Hippocampal formation (tissue), 2 donors: ENCODE measurements at regions not wholly inside any gene's neighbourhood (a gene's known extent, or its start where the extent isn't known, plus 50 kb on each side); places are given as distances from the start of the nearest gene placed in this dataset.
"Not testable (repeated sequence)": the region's sequence is repeated elsewhere in the genome, so short reads cannot be mapped to it uniquely, and the experiment has no call there.

Experiments used
- DNase-seq, 2 donors: peaks; one replicate each; lab custom pipeline; 2025; lab: John Stamatoyannopoulos, UW

DNA sequence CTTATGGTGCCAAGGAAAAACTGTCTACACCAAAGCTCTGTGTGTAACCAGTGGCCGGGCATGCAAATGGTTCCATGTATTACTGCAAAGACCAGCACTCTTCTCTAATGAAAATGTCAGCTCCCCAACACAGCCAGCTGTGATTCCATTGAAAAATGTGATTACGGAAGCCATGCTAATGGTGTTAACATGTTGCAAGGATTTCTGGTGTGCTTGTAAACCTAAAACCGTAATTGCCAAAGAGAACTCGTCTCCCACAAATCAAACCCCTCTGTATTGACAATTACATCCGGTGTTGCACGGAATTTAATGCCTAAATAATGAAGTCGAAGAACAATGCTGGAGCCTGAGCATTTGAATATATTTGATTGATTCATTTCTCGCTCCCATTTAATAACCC lies 351.7 kb downstream of the NPIPA8 start:
- DNase-seq: no peak

DNA sequence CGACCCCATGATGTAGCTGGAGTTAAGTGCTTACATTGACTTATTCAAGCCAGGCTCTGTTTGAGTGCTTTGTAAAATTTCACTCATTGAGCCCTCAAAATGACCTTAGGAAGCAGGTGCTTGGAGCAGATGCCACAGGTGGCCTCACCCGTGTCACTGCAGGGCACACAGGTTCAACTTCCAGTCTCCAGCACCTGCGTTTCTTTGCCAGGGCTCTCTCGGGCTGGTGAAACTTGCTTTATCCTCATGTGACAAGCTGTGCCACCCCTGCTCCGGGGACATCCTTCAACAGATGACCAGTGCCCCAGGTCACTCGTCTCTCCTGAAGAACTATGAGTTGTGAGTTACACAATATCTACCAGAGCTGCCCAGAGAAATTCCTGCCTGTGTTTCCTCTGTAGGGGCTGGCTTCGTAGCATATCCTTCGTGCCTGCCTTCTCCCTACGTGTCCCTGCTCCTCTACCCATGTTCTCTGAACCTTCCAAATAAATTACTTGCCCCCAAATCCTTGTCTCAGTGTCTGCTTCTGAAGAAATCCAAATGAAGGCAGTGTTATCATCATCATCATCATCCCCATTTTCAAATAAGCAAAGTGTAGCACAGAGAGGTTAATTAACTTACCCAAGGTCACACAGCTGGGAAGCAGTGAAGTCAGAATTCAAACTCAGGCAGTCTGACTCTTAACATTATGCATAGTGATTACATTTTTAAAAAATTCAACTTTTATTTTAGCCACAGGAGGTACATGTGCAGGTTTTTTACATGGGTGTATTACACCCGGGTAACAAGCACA lies 352.5 kb downstream of the NPIPA8 start:
- no peak for DNase-seq

DNA sequence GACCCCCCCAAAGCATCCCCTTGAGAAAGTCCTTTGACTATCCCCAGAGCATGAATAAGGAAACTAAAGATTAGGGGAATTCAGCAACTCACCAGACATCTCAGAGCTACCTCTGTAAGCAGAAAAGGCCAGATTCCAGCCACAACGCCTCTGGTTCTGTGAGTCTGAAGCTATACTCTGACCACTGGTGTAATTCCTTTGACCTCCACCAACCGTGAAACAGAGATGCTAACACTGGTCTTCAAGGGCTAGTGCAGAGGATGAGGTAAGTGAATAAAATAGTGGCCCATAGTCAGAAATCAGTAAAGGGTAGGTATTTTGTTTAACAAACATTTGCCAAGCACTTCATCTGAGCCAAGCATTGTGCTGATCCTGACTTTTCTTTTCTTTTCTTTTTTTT lies 353.4 kb downstream of the NPIPA8 start:
- no peak for DNase-seq

DNA sequence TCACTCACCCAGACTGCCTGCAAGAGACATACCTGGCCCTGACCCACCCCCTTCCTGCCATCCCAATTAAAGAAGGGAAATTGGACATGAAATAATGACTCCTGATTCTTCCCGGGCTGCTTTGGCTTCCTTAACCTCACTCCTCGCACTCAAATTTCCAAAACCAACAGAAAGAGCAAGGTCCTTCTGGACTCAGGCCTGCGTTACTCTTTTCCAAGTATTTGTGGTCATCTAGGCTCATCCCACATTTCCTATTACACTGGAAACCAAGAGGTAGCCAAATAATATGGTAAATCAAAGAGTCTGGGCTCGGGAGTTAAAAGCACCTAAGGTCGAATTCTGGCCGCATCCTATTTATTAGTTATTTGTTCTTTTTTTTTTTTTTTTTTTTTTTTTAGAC lies 359.3 kb downstream of the NPIPA8 start:
- DNase-seq: no peak

DNA sequence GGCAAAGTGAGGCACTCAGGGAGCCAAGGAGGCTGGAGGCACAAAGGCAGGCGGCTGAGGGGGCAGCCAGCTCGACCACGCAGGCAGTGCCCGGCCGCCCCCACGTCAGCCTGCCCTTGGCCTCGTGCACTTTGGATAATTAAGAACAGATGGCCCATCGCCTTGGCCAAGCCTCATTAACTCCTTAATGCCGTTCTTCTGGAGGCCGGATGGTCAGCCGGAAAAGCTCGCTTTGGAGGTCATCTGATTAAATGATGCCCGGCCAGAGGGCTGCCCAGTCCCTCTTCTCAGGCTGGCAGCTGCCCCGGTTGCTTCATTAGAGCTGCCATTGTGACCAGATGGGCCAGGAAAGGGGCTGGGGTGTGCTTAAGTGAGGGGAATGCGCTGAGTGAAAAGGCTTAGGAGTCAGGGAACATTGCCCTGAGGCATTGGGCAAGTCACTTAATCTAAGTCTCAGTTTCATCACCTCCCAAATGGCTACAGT lies 364.0 kb downstream of the NPIPA8 start:
- DNase-seq: no peak

DNA sequence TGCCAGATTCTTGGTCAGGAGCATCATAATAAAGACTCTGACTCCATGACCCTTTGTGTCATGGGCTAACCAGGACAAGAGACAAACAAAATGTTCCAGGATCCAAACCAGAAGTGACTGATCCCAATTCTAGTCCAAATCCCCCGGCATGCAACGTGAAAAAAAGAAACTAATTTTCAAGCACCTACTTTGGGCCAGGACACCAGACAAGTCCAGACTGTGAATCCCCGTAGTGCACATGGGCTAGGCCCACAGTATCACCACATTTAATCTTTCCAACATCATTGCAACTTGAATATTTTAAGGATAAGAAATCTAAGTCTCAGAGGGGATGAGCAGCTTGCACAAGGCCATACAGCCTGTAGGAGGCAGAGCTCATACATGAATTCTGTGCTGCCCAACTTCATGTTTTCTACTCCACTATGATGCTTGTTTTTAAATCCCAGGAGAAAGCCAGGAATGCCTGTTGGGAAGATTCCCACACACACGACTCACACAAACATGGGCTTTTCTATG lies 365.7 kb downstream of the NPIPA8 start:
- DNase-seq: no peak

DNA sequence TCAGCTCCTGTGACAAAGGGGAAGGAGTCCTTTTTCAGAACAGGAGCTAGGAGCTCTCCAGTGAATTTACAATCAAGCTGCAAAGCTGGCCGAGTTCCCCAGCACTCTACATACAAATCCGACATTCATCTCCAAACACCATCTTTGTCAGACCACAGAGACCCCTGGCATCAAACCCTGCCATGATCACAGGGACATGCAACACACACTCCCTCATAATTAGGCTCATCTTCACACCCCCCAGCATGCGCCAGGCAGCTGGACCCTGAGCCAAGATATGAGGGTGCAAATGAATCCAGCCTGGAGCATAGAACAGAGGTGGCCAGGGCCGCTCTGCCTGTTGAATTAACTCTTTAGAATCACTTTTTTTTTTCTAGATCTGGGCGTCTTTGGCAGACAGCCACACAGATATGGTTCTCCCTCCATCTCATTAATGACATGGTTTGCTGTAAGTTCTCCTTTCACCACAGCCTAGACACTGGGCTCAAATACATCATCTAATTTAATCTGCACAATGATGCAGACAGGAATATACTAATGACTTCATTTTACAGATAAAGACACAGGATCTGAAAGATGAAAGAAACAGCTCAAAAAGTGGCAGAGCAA lies 366.3 kb downstream of the NPIPA8 start:
- DNase-seq: no peak

DNA sequence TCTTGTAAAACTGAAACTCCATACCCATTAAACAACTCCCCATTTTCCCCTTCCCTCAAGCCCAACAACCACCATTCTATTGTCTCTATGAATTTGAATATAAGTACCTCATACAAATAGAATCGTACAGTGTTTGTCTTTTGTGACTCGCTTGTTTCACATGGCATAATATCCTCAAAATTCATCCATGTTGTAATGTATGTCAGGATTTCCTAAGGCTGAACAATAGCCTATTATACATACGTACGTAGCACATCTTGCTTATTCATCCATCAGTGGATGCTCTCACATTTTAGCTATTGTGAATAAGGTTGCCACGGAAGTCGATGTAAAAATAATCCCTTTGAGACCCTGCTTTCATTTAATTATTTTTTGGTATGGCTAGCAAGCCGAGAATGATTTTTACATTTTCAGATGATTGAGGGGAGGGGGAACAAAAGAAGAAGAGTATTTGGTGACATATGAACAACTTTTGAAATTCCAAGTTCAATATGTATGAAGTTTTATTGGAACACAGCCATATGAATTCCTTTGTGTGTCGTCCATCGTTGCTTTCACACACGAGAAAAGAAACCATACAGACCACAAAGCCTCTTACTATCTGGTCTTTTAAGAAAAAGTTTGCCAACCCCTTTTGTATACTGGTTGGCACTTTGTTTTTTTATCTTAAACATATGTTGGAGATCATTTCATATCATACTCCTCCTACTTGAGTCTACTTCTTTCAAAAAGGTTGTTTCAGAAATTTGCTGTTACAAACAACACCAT lies 371.2 kb downstream of the NPIPA8 start:
- DNase-seq: no peak

DNA sequence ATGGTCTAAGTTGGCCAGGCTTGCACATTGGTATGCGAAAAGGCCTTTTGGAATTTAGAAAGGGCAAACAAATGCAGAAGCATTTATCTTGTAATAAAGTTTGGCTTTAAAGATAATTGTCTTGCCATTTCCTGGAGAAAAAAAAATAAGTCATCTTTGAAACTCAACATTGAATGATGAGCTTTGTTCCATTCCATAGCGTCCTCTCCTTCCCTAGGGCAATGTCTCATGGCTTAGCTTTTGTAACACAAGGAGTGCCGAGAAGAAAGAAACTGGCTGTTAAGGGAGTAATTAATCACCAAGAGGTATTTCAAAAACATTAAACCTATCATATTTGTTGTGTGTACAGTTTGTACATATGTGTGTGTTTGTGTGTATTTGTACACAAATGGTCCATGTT lies 372.3 kb downstream of the NPIPA8 start:
- no peak for DNase-seq

DNA sequence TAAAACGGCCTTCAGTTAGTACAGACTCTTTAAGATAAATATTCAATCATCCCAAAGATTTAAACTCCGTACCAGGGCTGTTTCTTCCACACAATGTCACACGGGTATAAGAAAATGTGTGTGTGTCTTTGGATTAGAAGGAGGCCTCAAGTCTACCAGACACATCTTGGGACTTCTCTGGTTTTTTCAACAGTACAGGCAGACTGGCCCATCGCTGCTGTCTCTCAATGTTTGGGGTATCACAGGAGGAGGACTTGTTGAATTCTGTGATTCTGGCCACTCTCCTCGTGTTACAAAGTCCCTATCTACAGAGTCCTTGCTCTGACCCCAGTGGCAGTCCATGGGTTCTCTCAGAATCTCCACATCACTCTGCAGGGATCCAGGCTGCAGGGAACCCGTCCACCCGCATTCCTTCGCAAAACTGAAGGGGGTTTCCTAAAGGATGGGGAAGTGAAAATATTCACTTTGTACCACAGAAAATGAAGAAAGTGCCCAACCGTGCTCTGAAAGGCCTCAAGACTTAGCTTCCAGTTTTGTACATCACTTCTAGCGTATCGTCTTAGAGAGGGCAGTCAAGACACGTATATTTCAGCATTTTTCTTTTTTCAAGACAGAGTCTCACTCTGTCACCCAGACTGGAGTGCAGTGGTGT lies 373.2 kb downstream of the NPIPA8 start:
- DNase-seq: no peak

DNA sequence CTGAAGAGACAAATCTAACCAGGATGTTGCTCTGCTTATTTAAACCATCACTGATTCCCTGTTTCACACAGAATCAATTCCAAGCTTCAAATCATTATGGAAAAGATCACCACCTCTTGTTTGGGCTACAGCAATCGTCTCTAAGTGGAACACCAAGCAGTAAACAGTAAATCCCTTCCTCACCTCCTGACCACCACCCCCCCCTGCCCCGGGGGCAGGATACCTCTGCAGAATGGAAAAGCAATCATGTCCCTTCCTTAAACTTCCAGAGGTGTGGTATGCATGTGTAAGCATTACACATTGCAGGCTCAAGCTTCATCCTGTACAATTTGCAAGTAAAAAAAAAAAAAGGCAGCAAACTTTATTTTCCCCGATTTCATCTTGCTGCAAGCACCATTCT lies 373.8 kb downstream of the NPIPA8 start:
- no peak for DNase-seq

DNA sequence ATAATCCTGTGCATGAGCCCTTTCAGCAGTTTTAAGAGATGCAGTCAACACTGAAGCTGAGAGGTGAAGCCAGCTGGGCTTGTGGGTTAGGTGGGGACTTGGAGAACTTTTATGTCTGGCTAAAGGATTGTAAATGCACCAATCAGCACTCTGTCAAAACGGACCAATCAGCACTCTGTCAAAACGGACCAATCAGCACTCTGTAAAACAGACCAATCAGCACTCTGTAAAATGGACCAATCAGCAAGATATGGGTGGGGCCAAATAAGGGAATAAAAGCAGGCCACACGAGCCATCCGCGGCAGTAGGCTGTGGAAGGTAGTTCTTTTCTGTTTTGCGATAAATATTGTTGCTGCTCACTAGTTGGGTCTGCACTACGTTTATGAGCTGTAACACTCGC lies 374.7 kb downstream of the NPIPA8 start:
- DNase-seq: not testable (repeated sequence)

DNA sequence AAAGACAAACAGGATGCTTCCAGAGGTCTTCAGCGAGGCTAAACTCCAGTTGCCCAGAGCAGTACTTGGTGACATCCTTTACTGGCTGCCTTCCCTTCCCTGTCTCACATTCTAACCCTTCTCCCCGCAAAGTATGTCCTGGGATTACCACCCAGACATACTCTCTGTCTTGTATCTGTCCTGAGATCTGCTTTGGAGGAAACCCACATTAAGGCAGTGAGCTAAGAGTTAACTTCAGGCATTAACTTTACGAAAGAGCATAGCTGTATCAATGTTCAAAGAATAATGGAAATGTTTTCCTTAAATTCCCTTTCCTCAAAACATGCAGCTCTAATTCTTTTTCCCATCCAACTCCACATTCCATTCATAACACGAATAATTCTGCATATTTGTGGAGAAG lies 385.2 kb downstream of the NPIPA8 start:
- no peak for DNase-seq

DNA sequence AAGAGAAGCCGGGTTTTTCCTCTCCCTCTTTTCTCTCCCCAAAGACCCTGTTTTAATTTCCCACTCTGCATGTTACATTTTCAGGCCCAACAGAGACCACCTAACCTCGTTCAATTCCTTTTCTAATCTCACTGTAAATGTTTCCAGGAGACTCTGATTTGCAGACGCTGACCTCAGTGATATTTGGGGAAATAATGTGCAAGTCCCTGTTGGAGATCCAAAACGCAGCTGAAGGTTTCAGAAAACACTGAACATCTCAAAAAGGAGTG lies 386.6 kb downstream of the NPIPA8 start:
- no peak for DNase-seq

DNA sequence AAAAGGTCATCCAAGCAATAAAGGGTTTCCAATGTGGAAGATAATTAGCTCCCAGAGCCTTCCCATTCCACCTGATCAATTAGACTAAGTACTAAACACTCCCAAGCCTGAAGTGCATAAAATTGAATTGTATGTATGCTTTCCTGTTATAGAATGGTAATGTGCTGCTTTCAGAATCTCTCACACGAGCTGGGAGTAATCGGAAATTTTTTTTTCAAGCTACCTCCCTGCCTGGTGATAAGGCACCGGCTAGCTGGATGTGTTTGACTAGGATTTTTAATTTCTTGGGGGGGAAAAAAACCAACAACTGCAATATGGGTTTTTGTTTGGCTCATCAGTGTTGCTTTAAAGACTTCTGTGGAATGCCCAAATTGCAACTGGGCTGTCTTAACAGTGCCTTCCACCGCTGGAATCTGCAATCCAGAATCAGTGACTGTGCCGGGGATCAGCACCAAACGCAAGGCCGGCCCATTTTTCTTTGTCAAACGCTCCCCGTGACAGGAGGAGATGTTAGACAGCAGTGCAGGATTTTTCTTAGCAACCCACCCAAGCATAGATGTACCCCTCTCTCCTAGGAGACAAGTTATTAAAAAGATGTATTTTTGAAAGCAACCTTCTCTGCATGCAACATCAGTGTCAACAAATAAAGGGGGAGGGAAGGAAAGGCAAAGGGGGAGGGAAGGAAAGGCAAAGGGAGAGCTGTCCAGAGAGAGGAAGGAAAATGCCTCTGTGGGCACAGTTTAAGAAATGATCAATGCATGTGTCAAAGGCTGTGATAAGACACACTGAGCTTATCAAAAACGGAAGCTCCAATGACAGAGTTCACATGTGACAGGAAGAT lies 387.2 kb downstream of the NPIPA8 start:
- no peak for DNase-seq

DNA sequence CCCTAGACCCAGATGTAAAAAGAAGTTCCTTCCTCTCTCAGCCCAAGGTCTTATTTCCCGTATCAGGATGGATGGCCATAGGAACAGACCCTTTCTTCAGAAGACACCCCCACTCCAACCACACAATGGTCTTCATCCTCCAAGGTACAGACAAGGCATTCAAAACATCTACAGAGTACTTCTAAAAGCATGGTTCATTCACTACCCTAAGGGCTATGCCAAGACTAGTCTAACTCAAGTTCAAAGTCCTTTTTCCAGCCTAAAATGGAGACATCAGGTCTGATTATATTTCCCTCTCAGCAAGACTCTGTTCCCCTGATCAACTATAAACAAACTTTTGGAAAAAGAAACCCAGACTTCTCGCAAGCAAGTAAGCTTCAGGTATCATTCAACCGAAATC lies 388.9 kb downstream of the NPIPA8 start:
- no peak for DNase-seq

DNA sequence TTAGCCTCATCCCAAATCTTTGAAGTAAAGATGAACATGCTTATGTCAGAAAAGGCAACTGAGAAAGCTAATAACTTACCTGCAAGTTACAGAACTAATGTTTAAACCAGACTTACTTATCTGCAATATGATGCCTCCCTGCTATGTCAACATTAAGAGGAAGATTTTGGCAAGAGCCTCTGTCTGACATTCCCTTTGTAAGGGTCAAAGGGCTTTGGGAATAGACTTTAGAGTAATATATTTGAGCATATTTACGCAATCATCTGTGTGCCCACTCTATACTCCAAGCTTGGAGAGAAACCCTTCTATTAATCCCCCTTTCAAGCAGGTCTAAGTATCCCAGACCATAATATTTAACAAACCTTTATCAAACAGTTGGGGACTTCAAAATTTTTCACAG lies 389.4 kb downstream of the NPIPA8 start:
- DNase-seq: no peak

DNA sequence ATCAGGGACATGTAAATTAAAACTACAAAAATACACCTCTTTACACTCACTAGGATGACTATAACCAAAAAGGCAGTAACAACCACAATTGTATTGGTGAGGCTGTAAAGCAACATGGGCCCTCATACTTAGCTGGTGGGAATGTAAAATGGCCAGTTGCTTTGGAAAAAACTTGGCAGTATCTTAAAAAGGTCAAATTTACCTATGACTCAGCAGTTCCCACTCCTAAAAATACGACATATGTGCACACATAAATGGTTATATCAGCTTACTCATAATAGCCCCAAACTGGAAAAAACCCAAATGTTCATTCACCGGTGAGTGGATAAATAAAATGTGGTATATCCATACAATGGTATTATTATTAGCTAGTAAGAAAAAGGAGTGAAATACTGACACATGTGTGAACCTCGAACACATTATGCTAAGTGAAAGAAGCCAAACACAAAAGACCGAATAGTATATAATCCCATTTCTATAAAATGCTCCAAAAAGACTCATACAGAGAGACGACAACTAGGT lies 391.4 kb downstream of the NPIPA8 start:
- no peak for DNase-seq

DNA sequence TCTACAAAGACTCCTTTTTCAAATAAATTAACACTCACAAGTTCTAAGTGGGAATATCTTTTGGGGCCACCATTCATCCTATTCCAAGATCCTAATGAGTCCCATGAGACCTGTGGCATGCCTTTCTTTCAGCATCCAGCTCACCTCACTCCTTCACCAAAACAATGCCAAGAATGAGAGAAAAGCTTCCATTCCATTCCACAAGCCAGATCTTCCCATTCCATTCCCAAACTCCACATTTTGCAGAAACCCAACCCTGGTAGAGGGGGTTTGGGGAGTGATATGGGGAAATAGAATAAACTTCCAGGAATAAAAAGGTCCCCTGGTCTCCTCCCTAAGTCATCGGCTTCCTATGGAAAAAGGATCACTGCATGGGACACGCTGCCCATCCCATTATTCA lies 392.2 kb downstream of the NPIPA8 start:
- no peak for DNase-seq

DNA sequence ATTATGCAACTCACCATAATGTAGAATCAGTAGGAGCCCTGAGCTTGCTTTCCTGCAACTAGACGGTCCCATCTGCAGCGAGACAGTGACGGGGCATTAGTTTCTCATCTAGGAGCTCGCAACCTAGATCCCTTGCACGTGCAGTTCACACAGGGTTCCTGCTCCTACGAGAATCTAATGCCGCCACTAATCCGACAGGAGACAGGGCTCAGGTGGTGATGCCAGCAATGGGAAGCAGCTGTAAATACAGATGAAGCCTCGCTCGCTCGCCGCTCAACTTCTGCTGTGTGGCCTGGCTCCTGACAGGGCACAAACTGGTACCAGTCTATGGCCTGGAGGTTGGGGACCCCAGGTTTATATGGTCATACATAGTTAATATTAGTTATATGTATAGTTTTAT lies 394.5 kb downstream of the NPIPA8 start:
- DNase-seq: no peak
